Mesenchymal stem cell (in vitro differentiated cells and primary cell): ENCODE measurements at regions not wholly inside any gene's neighbourhood (a gene's known extent, or its start where the extent isn't known, plus 50 kb on each side); places are given as distances from the start of the nearest gene placed in this dataset.

Experiments used
- DNase-seq: peaks from one replicate; pipeline ENCODE4 v3.0.0-alpha.2; 2013
- H2AFZ ChIP-seq: one replicate; pipeline ENCODE4 v1.6.1; 2013; ENCODE audit warnings: low read depth, mild to moderate bottlenecking, control low read depth, inconsistent platforms, low read length, moderate library complexity
- H2AK5ac ChIP-seq: 2 replicates; pipeline ENCODE4 v1.6.1; 2013; ENCODE audit warnings: low read length, moderate library complexity, mild to moderate bottlenecking, inconsistent platforms; ENCODE audit not compliant: severe bottlenecking
- H2BK120ac ChIP-seq: one replicate; pipeline ENCODE4 v1.6.1; 2013; ENCODE audit warnings: low read depth, mild to moderate bottlenecking, inconsistent platforms, low read length, moderate library complexity
- H2BK12ac ChIP-seq, 2 experiments: one replicate each; pipeline ENCODE4 v1.6.1; 2013; ENCODE audit warnings: inconsistent platforms in 2 of 2, low read length in 2 of 2, mild to moderate bottlenecking in 2 of 2, moderate library complexity in 2 of 2, control low read depth in 1 of 2
- H2BK15ac ChIP-seq: one replicate; pipeline ENCODE4 v1.6.1; 2013; ENCODE audit warnings: mild to moderate bottlenecking, low read depth, inconsistent platforms; ENCODE audit not compliant: poor library complexity, severe bottlenecking
- H2BK5ac ChIP-seq: 2 replicates; pipeline ENCODE4 v1.6.1; 2013; ENCODE audit warnings: low read depth, mild to moderate bottlenecking, low read length, control low read depth, inconsistent platforms; ENCODE audit not compliant: poor library complexity, severe bottlenecking
- H3K14ac ChIP-seq, 2 experiments: one replicate each; pipeline ENCODE4 v1.6.1; 2013; ENCODE audit warnings: inconsistent platforms in 2 of 2, low read length in 2 of 2, control low read depth in 1 of 2, mild to moderate bottlenecking in 1 of 2, moderate library complexity in 1 of 2
- H3K18ac ChIP-seq, 2 experiments: one replicate each; pipeline ENCODE4 v1.6.1; 2013; ENCODE audit warnings: inconsistent platforms in 2 of 2, low read length in 2 of 2, control low read depth in 1 of 2, low read depth in 1 of 2, mild to moderate bottlenecking in 1 of 2
- H3K23ac ChIP-seq, 2 experiments: one replicate each; pipeline ENCODE4 v1.6.1; 2013; ENCODE audit warnings: inconsistent platforms in 2 of 2, low read length in 2 of 2, mild to moderate bottlenecking in 2 of 2, moderate library complexity in 2 of 2, control low read depth in 1 of 2
- H3K27ac ChIP-seq: 2 replicates; pipeline ENCODE4 v1.5.1; 2013; ENCODE audit warnings: mild to moderate bottlenecking, moderate library complexity, low read length, control low read depth, inconsistent platforms; ENCODE audit not compliant: poor library complexity, severe bottlenecking
- H3K27me3 ChIP-seq, 2 experiments: 2 replicates each; pipeline versions ENCODE4 v1.6.1 to v1.7.0; 2013; ENCODE audit warnings: low read length in 2 of 2, mild to moderate bottlenecking in 2 of 2, moderate library complexity in 2 of 2, control low read depth in 1 of 2, inconsistent platforms in 1 of 2; ENCODE audit not compliant: control insufficient read depth in 1 of 2, insufficient read depth in 1 of 2
- H3K36me3 ChIP-seq, 2 experiments: 2 replicates each; pipeline versions ENCODE4 v1.6.1 to v1.7.0; 2013; ENCODE audit warnings: low read length in 2 of 2, control low read depth in 1 of 2, inconsistent platforms in 1 of 2, low read depth in 1 of 2, mild to moderate bottlenecking in 1 of 2; ENCODE audit not compliant: insufficient read depth in 2 of 2, control insufficient read depth in 1 of 2
- H3K4ac ChIP-seq, 2 experiments: one replicate each; pipeline ENCODE4 v1.6.1; 2013; ENCODE audit warnings: inconsistent platforms in 2 of 2, low read length in 2 of 2, mild to moderate bottlenecking in 2 of 2, moderate library complexity in 2 of 2, control low read depth in 1 of 2, low read depth in 1 of 2
- H3K4me1 ChIP-seq: 2 replicates; pipeline ENCODE4 v1.6.1; 2013; ENCODE audit warnings: low read depth, low read length, control low read depth; ENCODE audit not compliant: control insufficient read depth, insufficient read depth
- H3K4me2 ChIP-seq: 2 replicates; pipeline ENCODE4 v1.6.1; 2013; ENCODE audit warnings: low read length, mild to moderate bottlenecking, inconsistent platforms; ENCODE audit not compliant: poor library complexity, severe bottlenecking
- H3K4me3 ChIP-seq, 2 experiments: 2 replicates each; pipeline versions ENCODE4 v1.5.1 to v1.7.0; 2013; ENCODE audit warnings: low read length in 2 of 2, mild to moderate bottlenecking in 2 of 2, control low read depth in 1 of 2, low read depth in 1 of 2; ENCODE audit not compliant: insufficient read depth in 1 of 2
- H3K79me1 ChIP-seq: replicated peaks from 2 replicates; pipeline ENCODE4 v1.6.1; 2013; ENCODE audit warnings: mild to moderate bottlenecking, control low read depth, low read length, inconsistent platforms; ENCODE audit not compliant: poor library complexity, severe bottlenecking
- H3K9ac ChIP-seq: 2 replicates; pipeline ENCODE4 v1.7.0; 2013; ENCODE audit warnings: mild to moderate bottlenecking, low read length, moderate library complexity
- H3K9me3 ChIP-seq: 2 replicates; pipeline ENCODE4 v1.7.0; 2013; ENCODE audit warnings: mild to moderate bottlenecking, low read length; ENCODE audit not compliant: control insufficient read depth
- H4K8ac ChIP-seq: one replicate; pipeline ENCODE4 v1.6.1; 2013; ENCODE audit warnings: inconsistent platforms, mild to moderate bottlenecking, low read length, moderate library complexity
- H4K91ac ChIP-seq: one replicate; pipeline ENCODE4 v1.6.1; 2013; ENCODE audit warnings: mild to moderate bottlenecking, low read length, inconsistent platforms
- WGBS: methylation state at CpG from one replicate; pipeline ENCODE4 v1.1.7; 2013; ENCODE audit warnings: mixed read lengths; 5-methylcytosine and 5-hydroxymethylcytosine counted together

DNA sequence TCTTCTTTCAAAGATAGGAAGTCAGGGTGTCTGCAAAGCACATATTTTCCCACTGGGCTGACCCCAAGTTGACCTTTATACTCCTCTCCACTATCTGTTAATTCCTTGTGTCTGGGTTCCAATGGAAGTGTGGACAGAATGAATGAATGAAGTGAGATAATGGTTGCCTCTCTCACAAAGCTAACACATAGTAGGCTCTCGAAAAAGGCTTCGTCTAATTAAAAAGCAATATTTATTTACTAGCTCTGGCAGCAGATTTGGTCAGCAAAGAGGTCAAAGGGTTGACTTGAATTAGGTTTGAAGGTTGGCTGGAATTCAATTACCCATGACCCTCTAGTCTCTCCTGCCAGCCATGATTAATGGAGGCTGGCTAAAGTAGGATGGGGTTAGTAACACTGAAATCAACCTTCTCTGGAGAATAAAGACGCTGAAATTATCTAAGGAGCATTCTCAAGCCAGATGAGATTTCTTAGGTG is 280.3 kb upstream of the KLF3 start:
- H2BK15ac ChIP-seq, result no peak overlapping the region
- no peak overlapping the region for H2BK5ac ChIP-seq
- no peak overlapping the region for H3K9ac ChIP-seq
- H2AFZ ChIP-seq, result no peak overlapping the region
- no peaks in the 10 kb centered on the region for H3K9me3 ChIP-seq
- no peak overlapping the region for H3K27ac ChIP-seq
- H3K4me2 ChIP-seq, result no peak overlapping the region
- WGBS, result 64% methylated on average over 1 of the region's 3 CpGs
- no peak overlapping the region for H3K4ac ChIP-seq
- H2BK12ac ChIP-seq, result no peak overlapping the region
- no peaks in the 10 kb centered on the region for H3K79me1 ChIP-seq
- H2BK120ac ChIP-seq, result no peak overlapping the region
- no peaks in the 10 kb centered on the region for H3K27me3 ChIP-seq
- no peak overlapping the region for H2AK5ac ChIP-seq
- no peaks in the 10 kb centered on the region for H3K36me3 ChIP-seq
- H4K91ac ChIP-seq, result no peak overlapping the region
- H3K14ac ChIP-seq, result no peak overlapping the region
- no peak overlapping the region for H4K8ac ChIP-seq
- H3K18ac ChIP-seq, result no peak overlapping the region
- peaks cover 7% of the 10 kb centered on the region for H3K4me1 ChIP-seq
- H3K23ac ChIP-seq, result no peak overlapping the region
- no peak overlapping the region for H3K4me3 ChIP-seq
- no peak for DNase-seq

DNA sequence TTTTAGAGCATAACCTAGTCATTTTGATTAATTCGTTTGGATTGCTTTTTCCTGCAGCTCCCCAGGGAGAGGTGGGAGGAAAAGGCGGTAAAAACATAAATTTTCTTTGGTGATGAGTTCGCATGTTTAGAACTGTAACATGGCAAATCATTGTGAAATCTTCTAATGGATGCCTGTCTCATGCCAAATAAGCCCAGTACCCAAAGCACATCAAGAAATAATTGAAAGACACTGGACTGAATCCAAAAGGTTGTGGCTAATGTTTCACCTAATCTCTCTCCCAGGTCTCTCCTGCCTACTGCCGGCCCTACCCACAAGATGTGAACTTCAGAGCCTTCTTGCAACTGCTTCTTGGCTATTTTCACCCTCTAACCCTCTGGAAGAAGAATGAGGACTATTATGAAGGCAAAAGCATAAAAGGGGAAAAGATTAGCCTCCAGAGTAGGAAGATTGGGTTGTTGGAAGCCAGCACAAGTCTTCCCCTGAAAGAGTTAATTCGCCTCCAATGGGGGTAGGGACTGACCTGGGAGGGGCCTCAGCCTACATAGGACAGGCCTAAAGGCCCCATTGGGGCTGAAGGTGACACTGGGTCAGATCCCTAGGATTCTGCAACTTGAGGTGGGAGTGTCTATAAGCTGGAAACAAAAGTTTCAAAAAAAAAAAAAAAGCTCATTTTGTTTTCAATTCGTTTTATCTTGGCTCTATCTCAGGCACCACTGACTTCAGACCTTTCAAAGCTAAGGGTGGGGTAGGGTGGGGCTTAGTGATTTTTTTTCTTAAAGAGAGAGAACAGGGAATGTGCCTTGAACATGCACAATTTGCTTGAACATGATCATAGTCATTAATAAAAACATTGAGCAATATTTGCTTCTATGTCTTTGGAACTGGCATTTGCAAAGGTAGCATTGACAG is 278.6 kb upstream of the KLF3 start:
- no peak overlapping the region for H3K4ac ChIP-seq
- H3K18ac ChIP-seq, result no peak overlapping the region
- no peak overlapping the region for H3K23ac ChIP-seq
- H3K79me1 ChIP-seq, result no peaks in the 10 kb centered on the region
- H2BK5ac ChIP-seq, result peak overlapping the region; percentile 53
- H3K4me2 ChIP-seq, result peak overlapping the region; percentile 35
- H4K91ac ChIP-seq, result no peak overlapping the region
- H4K8ac ChIP-seq, result no peak overlapping the region
- WGBS, result 86% methylated on average over 4 of the region's 6 CpGs
- peak overlapping the region; percentile 80 for H3K27ac ChIP-seq
- H2AFZ ChIP-seq, result no peak overlapping the region
- peaks cover 7% of the 10 kb centered on the region for H3K4me1 ChIP-seq
- H3K9me3 ChIP-seq, result no peaks in the 10 kb centered on the region
- no peak overlapping the region for H2BK15ac ChIP-seq
- no peak overlapping the region for H3K4me3 ChIP-seq
- H3K9ac ChIP-seq, result no peak overlapping the region
- no peak for DNase-seq
- no peak overlapping the region for H2BK120ac ChIP-seq
- no peaks in the 10 kb centered on the region for H3K36me3 ChIP-seq
- H2BK12ac ChIP-seq, result no peak overlapping the region
- peak overlapping the region; percentile 31 for H2AK5ac ChIP-seq
- no peaks in the 10 kb centered on the region for H3K27me3 ChIP-seq
- no peak overlapping the region for H3K14ac ChIP-seq

DNA sequence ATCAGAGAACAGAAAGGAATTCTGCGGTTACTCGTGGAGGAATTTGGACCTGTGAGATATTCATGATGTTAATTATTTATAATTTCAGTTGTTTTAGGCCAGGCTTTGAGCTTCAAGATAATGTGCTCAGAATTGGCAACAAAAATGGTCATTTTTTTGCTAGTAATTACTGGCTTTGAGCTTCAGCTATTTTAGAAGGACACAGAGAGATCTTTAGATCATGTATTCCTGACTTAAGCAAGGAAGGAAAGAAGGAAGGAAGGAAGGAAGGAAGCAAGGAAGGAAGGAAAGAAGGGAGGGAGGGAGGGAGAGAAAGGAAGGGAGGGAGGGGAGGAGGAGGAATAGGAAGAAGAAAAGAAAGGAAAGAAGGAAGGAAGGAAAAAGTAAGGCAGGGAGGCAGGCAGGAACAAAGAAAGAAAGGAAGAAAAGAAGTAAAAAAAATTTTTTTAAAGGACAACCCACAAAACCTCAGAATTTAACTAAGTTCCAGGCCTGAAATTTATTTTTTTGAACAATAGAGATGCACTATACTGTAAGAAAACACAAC is 277.9 kb upstream of the KLF3 start:
- H2BK15ac ChIP-seq, result no peak overlapping the region
- no peak overlapping the region for H4K91ac ChIP-seq
- no peak overlapping the region for H3K4me3 ChIP-seq
- no peak for DNase-seq
- no peak overlapping the region for H2BK5ac ChIP-seq
- no peak overlapping the region for H3K23ac ChIP-seq
- H3K4me1 ChIP-seq, result peaks cover 7% of the 10 kb centered on the region
- H3K36me3 ChIP-seq, result no peaks in the 10 kb centered on the region
- H3K27me3 ChIP-seq, result no peaks in the 10 kb centered on the region
- no peaks in the 10 kb centered on the region for H3K79me1 ChIP-seq
- H3K9me3 ChIP-seq, result no peaks in the 10 kb centered on the region
- no peak overlapping the region for H2AK5ac ChIP-seq
- H2AFZ ChIP-seq, result no peak overlapping the region
- no peak overlapping the region for H2BK12ac ChIP-seq
- H3K18ac ChIP-seq, result no peak overlapping the region
- peak overlapping the region; percentile 48 for H3K27ac ChIP-seq
- no peak overlapping the region for H3K14ac ChIP-seq
- H3K9ac ChIP-seq, result no peak overlapping the region
- no peak overlapping the region for H3K4ac ChIP-seq
- 88% methylated on average over 2 of the region's 2 CpGs for WGBS
- H3K4me2 ChIP-seq, result no peak overlapping the region
- H2BK120ac ChIP-seq, result no peak overlapping the region
- no peak overlapping the region for H4K8ac ChIP-seq

DNA sequence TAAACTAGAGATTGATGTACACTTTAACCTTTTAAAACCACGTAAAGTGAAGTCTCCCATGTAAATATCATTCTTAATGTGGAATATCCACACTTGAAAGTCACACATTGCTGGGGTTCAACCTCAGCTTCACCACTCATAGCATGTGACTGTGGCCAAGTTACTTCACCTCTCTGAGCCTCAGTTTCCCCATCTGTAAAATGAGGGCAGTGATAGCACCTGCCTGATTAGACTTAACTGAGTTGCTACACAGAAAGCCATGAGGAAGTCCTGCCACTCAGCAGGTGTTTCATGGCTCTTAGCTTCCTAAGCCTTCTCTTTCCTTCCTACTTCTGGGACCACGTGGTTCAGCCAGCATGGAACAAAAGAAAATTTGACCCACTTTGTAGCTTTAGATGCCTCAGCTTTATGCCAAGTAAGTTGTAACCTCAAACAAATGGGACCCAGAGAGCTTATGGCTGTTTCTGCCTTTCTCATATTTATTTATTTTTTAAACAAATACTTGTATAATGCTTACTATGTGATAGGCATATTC is 277.3 kb upstream of the KLF3 start:
- no peak overlapping the region for H2BK12ac ChIP-seq
- H2BK15ac ChIP-seq, result no peak overlapping the region
- H2AFZ ChIP-seq, result no peak overlapping the region
- no peak overlapping the region for H3K9ac ChIP-seq
- H4K91ac ChIP-seq, result no peak overlapping the region
- H2BK5ac ChIP-seq, result no peak overlapping the region
- no peaks in the 10 kb centered on the region for H3K27me3 ChIP-seq
- H3K27ac ChIP-seq, result no peak overlapping the region
- no peak for DNase-seq
- no peak overlapping the region for H3K23ac ChIP-seq
- no peak overlapping the region for H3K14ac ChIP-seq
- H4K8ac ChIP-seq, result no peak overlapping the region
- WGBS, result 82% methylated on average over 2 of the region's 2 CpGs
- H3K36me3 ChIP-seq, result no peaks in the 10 kb centered on the region
- peak overlapping the region; percentile 17 for H2AK5ac ChIP-seq
- no peaks in the 10 kb centered on the region for H3K9me3 ChIP-seq
- H3K4me2 ChIP-seq, result no peak overlapping the region
- H3K79me1 ChIP-seq, result no peaks in the 10 kb centered on the region
- no peak overlapping the region for H3K4ac ChIP-seq
- peaks cover 7% of the 10 kb centered on the region for H3K4me1 ChIP-seq
- H2BK120ac ChIP-seq, result no peak overlapping the region
- H3K4me3 ChIP-seq, result no peak overlapping the region
- no peak overlapping the region for H3K18ac ChIP-seq
